Endothelial cell of umbilical vein (primary cell): ENCODE measurements at regions not wholly inside any gene's neighbourhood (a gene's known extent, or its start where the extent isn't known, plus 50 kb on each side); places are given as distances from the start of the nearest gene placed in this dataset.

Experiments
- BruUV-seq: library from RNA; stranded (reverse); fragments of 400-500 nt; replicated peaks from 2 replicates; lab custom pipeline; 2021; lab: Mats Ljungman, UMichigan
- CTCF ChIA-PET: fragments of 300-600, 350-600 bp; sonication (Branson Sonifier 250); formaldehyde crosslinking; loops from one replicate; lab custom pipeline; 2021; ENCODE audit warnings: antibody characterized with exemption, inconsistent platforms; lab: Charles Lee
- POLR2A ChIA-PET: fragments of 300-600, 350-600 bp; sonication (Branson Sonifier 250); formaldehyde crosslinking; loops from one replicate; lab custom pipeline; 2021; ENCODE audit warnings: antibody characterized with exemption, inconsistent platforms; lab: Charles Lee
- DNase-seq: peaks from one replicate; pipeline ENCODE4 v3.0.0-alpha.2; 2011; ENCODE audit warnings: low read depth, low spot score
- FAIRE-seq: peaks from 2 replicates; lab custom pipeline; 2011; peaks lifted over from hg19 to GRCh38; lab: Jason Lieb, UNC
- H2AFZ ChIP-seq: 2 replicates; pipeline ENCODE4 v1.6.0; 2012; ENCODE audit warnings: low read depth, low read length, control low read depth, inconsistent platforms
- H3K27ac ChIP-seq: 2 replicates; pipeline ENCODE4 v1.5.1; 2011; ENCODE audit warnings: low read depth, mild to moderate bottlenecking, control low read depth, low read length, moderate library complexity; ENCODE audit not compliant: insufficient read depth
- H3K27me3 ChIP-seq, 2 experiments: 2 replicates each; pipeline versions ENCODE4 v1.6.0 to v1.6.1; 2011; ENCODE audit warnings: low read length in 2 of 2, mixed read lengths in 1 of 2; ENCODE audit not compliant: control insufficient read depth in 2 of 2, insufficient read depth in 2 of 2
- H3K36me3 ChIP-seq, 2 experiments: 2 replicates in 1 of 2; 3 replicates in 1 of 2; pipeline ENCODE4 v1.5.1; 2011; ENCODE audit warnings: low read length in 2 of 2, mild to moderate bottlenecking in 1 of 2, moderate library complexity in 1 of 2; ENCODE audit not compliant: control insufficient read depth in 2 of 2, insufficient read depth in 2 of 2; ENCODE audit errors: extremely low read depth in 1 of 2
- H3K4me1 ChIP-seq: 3 replicates; pipeline ENCODE4 v1.5.1; 2011; ENCODE audit warnings: mild to moderate bottlenecking, low read length; ENCODE audit not compliant: control insufficient read depth, insufficient read depth; ENCODE audit errors: extremely low read depth
- H3K4me2 ChIP-seq: 2 replicates; pipeline ENCODE4 v1.6.1; 2011; ENCODE audit warnings: low read length, control low read depth, mixed read lengths; ENCODE audit not compliant: insufficient read depth
- H3K4me3 ChIP-seq, 3 experiments: fragments of 200-600 bp in 1 of 3; sonication (generic), shearing (Covaris generic) in 1 of 3; replicated peaks in 1 of 3; 2 replicates each; pipeline ENCODE4 v1.5.1; 2011 to 2016; ENCODE audit warnings: control low read depth in 3 of 3, low read length in 3 of 3, mild to moderate bottlenecking in 2 of 3, inconsistent platforms in 1 of 3, low read depth in 1 of 3, moderate library complexity in 1 of 3; ENCODE audit not compliant: insufficient read depth in 1 of 3
- H3K79me2 ChIP-seq: 2 replicates; pipeline ENCODE4 v1.6.0; 2012; ENCODE audit warnings: low read length, inconsistent platforms; ENCODE audit not compliant: control insufficient read depth, insufficient read depth
- H3K9ac ChIP-seq: replicated peaks from 2 replicates; pipeline ENCODE3; 2011; ENCODE audit warnings: low read length, control low read depth; ENCODE audit not compliant: insufficient read depth; ENCODE audit errors: extremely low read depth
- H3K9me1 ChIP-seq: replicated peaks from 3 replicates; pipeline ENCODE4 v1.6.0; 2011; ENCODE audit warnings: mild to moderate bottlenecking, low read length; ENCODE audit not compliant: control insufficient read depth, insufficient read depth; ENCODE audit errors: extremely low read depth
- H3K9me3 ChIP-seq: replicated peaks from 2 replicates; pipeline ENCODE4 v1.5.1; 2012; ENCODE audit warnings: low read length, inconsistent platforms; ENCODE audit not compliant: control insufficient read depth, insufficient read depth
- H4K20me1 ChIP-seq: replicated peaks from 2 replicates; pipeline ENCODE3; 2011; ENCODE audit warnings: mild to moderate bottlenecking, low read length; ENCODE audit not compliant: control insufficient read depth, insufficient read depth; ENCODE audit errors: extremely low read depth
- EZH2 ChIP-seq: IDR thresholded peaks from 2 replicates; pipeline ENCODE4 v1.6.1; 2012; ENCODE audit warnings: borderline replicate concordance, low read depth, mild to moderate bottlenecking, moderate library complexity, low read length, inconsistent platforms; ENCODE audit not compliant: severe bottlenecking
- FOS ChIP-seq: IDR thresholded peaks from 2 replicates; pipeline ENCODE4 v1.6.1; 2011; ENCODE audit warnings: mild to moderate bottlenecking, low read length, moderate library complexity, borderline replicate concordance; ENCODE audit not compliant: insufficient read depth
- GATA2 ChIP-seq: IDR thresholded peaks from 2 replicates; pipeline ENCODE4 v1.7.0; 2011; ENCODE audit warnings: low read depth, mild to moderate bottlenecking, moderate library complexity, mixed read lengths, low read length; ENCODE audit not compliant: insufficient read length, insufficient read depth
- JUN ChIP-seq: IDR thresholded peaks from 2 replicates; pipeline ENCODE4 v1.6.1; 2011; ENCODE audit warnings: borderline replicate concordance, low read depth; ENCODE audit not compliant: insufficient read length, insufficient read depth
- MYC ChIP-seq: IDR thresholded peaks from one replicate; pipeline ENCODE4 v1.6.1; 2011; ENCODE audit warnings: mild to moderate bottlenecking, low read depth, low read length
- POLR2A ChIP-seq: IDR thresholded peaks from 2 replicates; pipeline ENCODE4 v1.6.1; 2012; ENCODE audit warnings: low read depth, mild to moderate bottlenecking, control low read depth, low read length
- POLR2AphosphoS5 ChIP-seq: IDR thresholded peaks from 2 replicates; pipeline ENCODE4 v1.6.1; 2012; ENCODE audit warnings: low read depth, mild to moderate bottlenecking, control low read depth, low read length, moderate library complexity; ENCODE audit not compliant: insufficient read depth
- dilution Hi-C: fragments of 300-500 bp; cut with MboI; formaldehyde crosslinking; loops from one replicate; pipeline ENCODE4 v1.15.0; 2019; ENCODE audit warnings: low sequenced_read_pairs; ENCODE audit not compliant: extremely low pct_ligation_motif_present
- intact Hi-C: fragments of 100-400 bp; cut with micrococcal nuclease; formaldehyde crosslinking; loops from one replicate; pipeline ENCODE4 v1.10.0; 2022
- TF ChIP-seq, protein P1 (sequence below), 2 donors: IDR thresholded peaks; 1 replicate in 1 of 2; 2 replicates in 1 of 2; pipeline ENCODE4 v1.5.1; 2011; ENCODE audit warnings: low read length in 2 of 2, mild to moderate bottlenecking in 2 of 2, moderate library complexity in 2 of 2, control low read depth in 1 of 2, inconsistent platforms in 1 of 2, low read depth in 1 of 2; ENCODE audit not compliant: insufficient read depth in 1 of 2; ENCODE audit errors: extremely low read depth in 1 of 2
- TF ChIP-seq, protein P2 (sequence below): IDR thresholded peaks from 2 replicates; pipeline ENCODE4 v1.6.1; 2011; ENCODE audit not compliant: insufficient read depth, insufficient read length

DNA sequence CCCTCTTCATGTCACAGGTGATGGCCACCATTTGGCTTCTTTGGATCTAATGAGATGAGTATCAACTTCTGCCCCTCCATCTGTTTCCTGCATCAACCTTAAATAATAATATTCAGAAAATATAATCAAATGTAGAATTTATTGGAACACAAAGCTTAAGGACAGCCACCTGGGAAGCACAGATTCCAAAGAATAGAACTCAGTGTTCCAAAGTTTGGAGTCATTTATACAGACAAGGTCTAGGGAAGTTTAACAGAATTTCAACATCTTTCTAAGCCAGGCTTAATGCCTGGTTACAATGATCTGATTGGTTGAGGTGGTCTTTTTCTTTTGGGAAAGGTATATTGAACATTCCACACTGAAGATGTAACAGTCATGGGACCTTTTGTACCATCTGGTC is 218.0 kb upstream of the PIEZO2 start:
- no peak overlapping the region for H3K4me2 ChIP-seq
- H4K20me1 ChIP-seq: no peaks in the 10 kb centered on the region
- TF ChIP-seq, protein P1, sequence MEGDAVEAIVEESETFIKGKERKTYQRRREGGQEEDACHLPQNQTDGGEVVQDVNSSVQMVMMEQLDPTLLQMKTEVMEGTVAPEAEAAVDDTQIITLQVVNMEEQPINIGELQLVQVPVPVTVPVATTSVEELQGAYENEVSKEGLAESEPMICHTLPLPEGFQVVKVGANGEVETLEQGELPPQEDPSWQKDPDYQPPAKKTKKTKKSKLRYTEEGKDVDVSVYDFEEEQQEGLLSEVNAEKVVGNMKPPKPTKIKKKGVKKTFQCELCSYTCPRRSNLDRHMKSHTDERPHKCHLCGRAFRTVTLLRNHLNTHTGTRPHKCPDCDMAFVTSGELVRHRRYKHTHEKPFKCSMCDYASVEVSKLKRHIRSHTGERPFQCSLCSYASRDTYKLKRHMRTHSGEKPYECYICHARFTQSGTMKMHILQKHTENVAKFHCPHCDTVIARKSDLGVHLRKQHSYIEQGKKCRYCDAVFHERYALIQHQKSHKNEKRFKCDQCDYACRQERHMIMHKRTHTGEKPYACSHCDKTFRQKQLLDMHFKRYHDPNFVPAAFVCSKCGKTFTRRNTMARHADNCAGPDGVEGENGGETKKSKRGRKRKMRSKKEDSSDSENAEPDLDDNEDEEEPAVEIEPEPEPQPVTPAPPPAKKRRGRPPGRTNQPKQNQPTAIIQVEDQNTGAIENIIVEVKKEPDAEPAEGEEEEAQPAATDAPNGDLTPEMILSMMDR (IDR thresholded peaks at IDR 0.05; ENCODE audit: extremely low read depth in 1 of 2, insufficient read depth in 1 of 2, low read depth in 1 of 2, low read length in 2 of 2): no peak
- no peak for TF ChIP-seq MYC
- TF ChIP-seq GATA2: no peak
- no peak for TF ChIP-seq FOS
- TF ChIP-seq POLR2A: no peak
- no peak for TF ChIP-seq POLR2AphosphoS5
- TF ChIP-seq, protein P2, sequence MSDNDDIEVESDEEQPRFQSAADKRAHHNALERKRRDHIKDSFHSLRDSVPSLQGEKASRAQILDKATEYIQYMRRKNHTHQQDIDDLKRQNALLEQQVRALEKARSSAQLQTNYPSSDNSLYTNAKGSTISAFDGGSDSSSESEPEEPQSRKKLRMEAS: no peak
- TF ChIP-seq EZH2: no peak
- TF ChIP-seq JUN: no peak
- dilution Hi-C loops: no loop called here
- H3K27me3 ChIP-seq: no peaks in the 10 kb centered on the region
- no peak for DNase-seq
- intact Hi-C loops: no loop called here
- H3K4me3 ChIP-seq: no peak overlapping the region
- H3K36me3 ChIP-seq: no peaks in the 10 kb centered on the region
- H3K4me1 ChIP-seq: no peaks in the 10 kb centered on the region
- ChIA-PET POLR2A (no interaction called here), CTCF (no interaction called here)
- no peaks in the 10 kb centered on the region for H3K9me1 ChIP-seq
- no peaks in the 10 kb centered on the region for H3K79me2 ChIP-seq
- H2AFZ ChIP-seq: no peak overlapping the region
- no peak overlapping the region for H3K9ac ChIP-seq
- BruUV-seq: no TSS peak
- no peaks in the 10 kb centered on the region for H3K9me3 ChIP-seq
- H3K27ac ChIP-seq: no peak overlapping the region
- no peak for FAIRE-seq
